HEK293T (cell line): ENCODE measurements at regions not wholly inside any gene's neighbourhood (a gene's known extent, or its start where the extent isn't known, plus 50 kb on each side); places are given as distances from the start of the nearest gene placed in this dataset.

ENCODE experiments used
- BHLHE40 ChIP-seq: fragments of 450-650 bp; IDR thresholded peaks from 2 replicates; pipeline ENCODE4 v1.6.1; 2016; ENCODE audit warnings: mild to moderate bottlenecking, moderate library complexity, borderline replicate concordance
- ELF4 ChIP-seq: fragments of 450-650 bp; IDR thresholded peaks from 2 replicates; pipeline ENCODE4 v1.6.1; 2017; ENCODE audit warnings: antibody characterized with exemption
- FOXK2 ChIP-seq: fragments of 450-650 bp; IDR thresholded peaks from 2 replicates; pipeline ENCODE4 v1.6.1; 2016; ENCODE audit warnings: mild to moderate bottlenecking
- LEF1 ChIP-seq: fragments of 450-650 bp; IDR thresholded peaks from 2 replicates; pipeline ENCODE4 v1.6.1; 2017; ENCODE audit warnings: mild to moderate bottlenecking, borderline replicate concordance
- NFRKB ChIP-seq: fragments of 450-650 bp; IDR thresholded peaks from 2 replicates; pipeline ENCODE4 v1.6.1; 2016; ENCODE audit warnings: mild to moderate bottlenecking, moderate library complexity
- SP1 ChIP-seq: fragments of 450-650 bp; IDR thresholded peaks from 2 replicates; pipeline ENCODE4 v1.6.1; 2017
- SUZ12 ChIP-seq: fragments of 450-650 bp; IDR thresholded peaks from 2 replicates; pipeline ENCODE4 v1.6.1; 2016; ENCODE audit warnings: mild to moderate bottlenecking
- TARDBP ChIP-seq: fragments of 450-650 bp; IDR thresholded peaks from 2 replicates; pipeline ENCODE4 v1.6.1; 2016

- TF ChIP-seq BHLHE40 (no peak), FOXK2 (no peak), ELF4 (no peak), TARDBP (no peak), SUZ12 (no peak), NFRKB (no peak), SP1 (no peak), LEF1 (no peak)
Observed at GRCh38 chr1:168437821-168438220, 106.0 kb downstream of the XCL2 start.
